GM12891 (cell line): ENCODE measurements at regions not wholly inside any gene's neighbourhood (a gene's known extent, or its start where the extent isn't known, plus 50 kb on each side); places are given as distances from the start of the nearest gene placed in this dataset.

Source experiments
- POLR2AphosphoS5 ChIP-seq: IDR thresholded peaks from 2 replicates; pipeline ENCODE4 v1.6.1; 2011; ENCODE audit warnings: low read depth, low read length, control low read depth
- SPI1 ChIP-seq: IDR thresholded peaks from 2 replicates; pipeline ENCODE4 v1.6.1; 2011; ENCODE audit warnings: low read depth, low read length, control low read depth

DNA sequence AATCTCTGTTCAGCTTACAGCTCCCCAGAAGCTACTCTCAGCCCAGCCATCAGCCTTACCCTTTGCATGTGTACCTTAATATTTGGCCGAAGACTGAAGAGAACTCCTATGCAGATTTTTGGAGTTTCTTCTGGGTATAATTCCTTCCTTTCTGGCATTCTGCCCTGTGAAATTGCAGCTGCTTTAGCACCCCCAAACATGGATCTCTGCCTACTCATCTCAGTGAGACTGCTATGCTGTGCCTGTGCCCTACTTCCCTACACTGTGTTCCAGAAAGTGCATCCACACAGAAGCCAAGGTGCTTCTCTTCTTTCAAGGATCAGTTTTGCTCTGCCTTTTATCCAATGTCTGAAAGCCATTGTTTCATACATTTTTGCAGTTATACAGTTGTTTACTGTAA is 81.6 kb downstream of the NPY start:
- TF ChIP-seq SPI1 (no peak), POLR2AphosphoS5 (no peak)
